Tibial artery (tissue), 4 donors: ENCODE measurements at regions not wholly inside any gene's neighbourhood (a gene's known extent, or its start where the extent isn't known, plus 50 kb on each side); places are given as distances from the start of the nearest gene placed in this dataset.

Experiments
- DNase-seq, 2 donors: peaks; one replicate each; pipeline ENCODE4 v3.0.0-alpha.2; 2019
- H3K27ac ChIP-seq, 2 donors: fragments of 200-600 bp; sonication (generic) in 1 of 2; 1 replicate in 1 of 2; 2 replicates in 1 of 2; pipeline ENCODE4 v1.5.1; 2018 to 2019; ENCODE audit warnings: mild to moderate bottlenecking in 1 of 2
- H3K27me3 ChIP-seq, 2 donors: fragments of 200-600 bp; sonication (generic) in 1 of 2; one replicate each; pipeline versions ENCODE4 v1.5.1 to v1.6.0; 2016 to 2019
- H3K36me3 ChIP-seq, 3 donors: fragments of 200-600 bp; sonication (generic) in 2 of 3; one replicate each; pipeline ENCODE4 v1.5.1; 2016 to 2019; ENCODE audit warnings: mild to moderate bottlenecking in 2 of 3
- H3K4me1 ChIP-seq, 4 donors: fragments of 200-600 bp; sonication (generic) in 2 of 4; 1 replicate in 3 of 4; 2 replicates in 1 of 4; pipeline ENCODE4 v1.5.1; 2016 to 2019
- H3K4me3 ChIP-seq, 2 donors: fragments of 200-600 bp; sonication (generic) in 1 of 2; 1 replicate in 1 of 2; 2 replicates in 1 of 2; pipeline ENCODE4 v1.5.1; 2018 to 2019; ENCODE audit warnings: mild to moderate bottlenecking in 2 of 2
- H3K9me3 ChIP-seq, 3 donors: fragments of 200-600 bp; sonication (generic) in 1 of 3; one replicate each; pipeline ENCODE4 v1.5.1; 2016 to 2019
- intact Hi-C: fragments of 100-400 bp; cut with DNase I; formaldehyde crosslinking; loops from one replicate; pipeline ENCODE4 v1.15.0; 2023; ENCODE audit warnings: low total_unique reads
- TF ChIP-seq, protein P1 (sequence below), 2 experiments: fragments of 200-600 bp in 1 of 2; fragments of 450-650 bp in 1 of 2; IDR thresholded peaks; one replicate each; pipeline ENCODE4 v1.5.1; 2017 to 2019; ENCODE audit warnings: antibody characterized with exemption in 2 of 2, mild to moderate bottlenecking in 1 of 2, moderate library complexity in 1 of 2

DNA sequence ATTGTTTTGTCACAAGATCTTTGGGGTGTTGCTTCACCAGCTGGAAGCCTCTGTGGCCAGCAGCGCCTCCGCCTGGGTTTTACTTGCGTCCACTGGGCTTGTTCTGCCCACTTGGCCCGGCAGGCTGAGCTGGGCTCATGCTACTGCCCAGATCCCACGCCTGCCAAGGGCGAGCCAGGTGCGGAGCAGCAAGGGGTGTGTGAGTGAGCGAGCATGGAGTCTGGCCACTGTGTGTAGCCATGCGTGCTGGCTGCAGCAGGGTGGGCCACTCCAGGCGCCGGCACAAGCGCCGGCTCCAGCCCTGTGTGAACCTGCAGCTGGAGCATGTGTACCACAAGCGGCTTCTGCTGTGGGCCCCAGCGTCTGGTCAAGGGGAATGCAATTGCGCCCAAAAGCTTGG, 416.5 kb upstream of the RGMA start:
- TF ChIP-seq, protein P1, sequence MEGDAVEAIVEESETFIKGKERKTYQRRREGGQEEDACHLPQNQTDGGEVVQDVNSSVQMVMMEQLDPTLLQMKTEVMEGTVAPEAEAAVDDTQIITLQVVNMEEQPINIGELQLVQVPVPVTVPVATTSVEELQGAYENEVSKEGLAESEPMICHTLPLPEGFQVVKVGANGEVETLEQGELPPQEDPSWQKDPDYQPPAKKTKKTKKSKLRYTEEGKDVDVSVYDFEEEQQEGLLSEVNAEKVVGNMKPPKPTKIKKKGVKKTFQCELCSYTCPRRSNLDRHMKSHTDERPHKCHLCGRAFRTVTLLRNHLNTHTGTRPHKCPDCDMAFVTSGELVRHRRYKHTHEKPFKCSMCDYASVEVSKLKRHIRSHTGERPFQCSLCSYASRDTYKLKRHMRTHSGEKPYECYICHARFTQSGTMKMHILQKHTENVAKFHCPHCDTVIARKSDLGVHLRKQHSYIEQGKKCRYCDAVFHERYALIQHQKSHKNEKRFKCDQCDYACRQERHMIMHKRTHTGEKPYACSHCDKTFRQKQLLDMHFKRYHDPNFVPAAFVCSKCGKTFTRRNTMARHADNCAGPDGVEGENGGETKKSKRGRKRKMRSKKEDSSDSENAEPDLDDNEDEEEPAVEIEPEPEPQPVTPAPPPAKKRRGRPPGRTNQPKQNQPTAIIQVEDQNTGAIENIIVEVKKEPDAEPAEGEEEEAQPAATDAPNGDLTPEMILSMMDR (IDR thresholded peaks at IDR 0.05): no peak
- no peaks in the 10 kb centered on the region for H3K36me3 ChIP-seq

DNA sequence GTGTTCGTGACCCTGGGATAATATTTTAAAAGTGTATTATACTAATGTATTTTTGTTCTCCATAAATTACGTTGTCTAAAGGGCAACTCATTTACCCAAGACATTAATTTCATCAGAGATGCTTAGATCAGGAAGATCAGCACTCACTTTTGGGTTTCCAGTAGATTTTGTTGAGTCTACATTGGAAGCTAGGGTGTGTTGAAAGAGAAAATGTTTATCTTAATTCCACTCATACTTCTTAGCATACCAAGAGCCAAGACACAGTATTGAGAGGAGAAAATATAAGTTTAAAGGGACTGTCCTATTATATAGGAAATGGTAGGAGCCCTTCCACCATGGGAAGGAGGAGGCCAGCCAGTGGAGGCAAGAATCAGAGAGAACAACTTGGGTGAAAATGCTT, 412.9 kb upstream of the RGMA start:
- Histone ChIP-seq H3K36me3 (no peaks in the 10 kb centered on the region), H3K27me3 (no peaks in the 10 kb centered on the region), H3K27ac (no peak overlapping the region), H3K9me3 (no peaks in the 10 kb centered on the region), H3K4me1 (no peaks in the 10 kb centered on the region), H3K4me3 (no peak overlapping the region)
- no peak for DNase-seq
- TF ChIP-seq, protein P1 (IDR thresholded peaks at IDR 0.05): no peak
- intact Hi-C loops: no loop called here

More for the DNA sequence above, 416.5 kb upstream of the RGMA start:
- intact Hi-C loops: no loop called here
- DNase-seq: no peak
- Histone ChIP-seq H3K4me1 (no peaks in the 10 kb centered on the region), H3K9me3 (no peaks in the 10 kb centered on the region), H3K27me3 (no peaks in the 10 kb centered on the region), H3K4me3 (no peak overlapping the region), H3K27ac (no peak overlapping the region)

DNA sequence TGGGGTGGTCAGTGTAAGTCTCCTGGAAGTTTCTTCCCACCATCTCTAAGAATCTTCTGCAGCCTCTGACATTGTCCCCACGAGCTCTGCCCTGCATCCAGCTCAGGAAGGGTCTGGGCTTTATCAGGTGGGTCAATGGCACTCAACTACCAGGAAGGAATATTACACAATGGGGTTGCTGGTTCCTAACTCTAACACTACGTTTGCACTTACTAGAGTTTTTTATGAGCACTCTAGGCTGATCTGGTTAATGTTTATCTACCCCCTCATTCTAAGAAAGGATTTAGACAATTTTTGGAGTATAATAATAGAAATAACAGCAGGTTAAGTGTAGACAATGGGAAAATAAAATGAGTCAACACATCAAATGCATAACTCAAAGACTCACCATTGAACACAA, 411.1 kb upstream of the RGMA start:
- H3K4me1 ChIP-seq: peaks cover 0 to 8% (median 0%) of the 10 kb centered on the region in 4 donors
- intact Hi-C loops: no loop called here
- H3K36me3 ChIP-seq: no peaks in the 10 kb centered on the region
- H3K9me3 ChIP-seq: no peaks in the 10 kb centered on the region
- no peak overlapping the region for H3K27ac ChIP-seq
- DNase-seq: no peak
- H3K4me3 ChIP-seq: no peak overlapping the region
- TF ChIP-seq, protein P1 (IDR thresholded peaks at IDR 0.05): no peak
- no peaks in the 10 kb centered on the region for H3K27me3 ChIP-seq

DNA sequence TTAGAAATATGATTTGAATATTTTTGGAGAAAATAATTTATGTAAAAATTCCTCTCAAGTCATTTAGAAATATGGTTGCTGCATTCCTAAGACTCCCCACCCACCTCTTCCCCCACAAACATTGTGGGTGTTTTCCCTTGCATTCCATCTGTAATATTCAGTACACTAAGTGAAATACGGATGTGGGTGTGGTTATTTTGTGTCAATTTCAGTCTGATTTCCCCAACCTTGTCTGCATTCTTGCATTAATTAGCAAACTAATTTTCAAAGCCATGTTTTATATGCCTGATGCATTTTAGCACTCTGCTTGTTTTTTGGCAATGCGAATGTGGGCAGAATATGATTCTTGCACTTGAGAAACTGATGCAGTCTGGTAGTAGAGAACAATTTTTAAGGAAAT, 408.3 kb upstream of the RGMA start:
- TF ChIP-seq, protein P1 (IDR thresholded peaks at IDR 0.05): no peak
- Histone ChIP-seq H3K4me1 (peaks cover 0 to 8% (median 0%) of the 10 kb centered on the region in 4 donors), H3K4me3 (no peak overlapping the region), H3K9me3 (no peaks in the 10 kb centered on the region), H3K36me3 (no peaks in the 10 kb centered on the region), H3K27ac (no peak overlapping the region), H3K27me3 (no peaks in the 10 kb centered on the region)
- intact Hi-C loops: no loop called here
- no peak for DNase-seq

DNA sequence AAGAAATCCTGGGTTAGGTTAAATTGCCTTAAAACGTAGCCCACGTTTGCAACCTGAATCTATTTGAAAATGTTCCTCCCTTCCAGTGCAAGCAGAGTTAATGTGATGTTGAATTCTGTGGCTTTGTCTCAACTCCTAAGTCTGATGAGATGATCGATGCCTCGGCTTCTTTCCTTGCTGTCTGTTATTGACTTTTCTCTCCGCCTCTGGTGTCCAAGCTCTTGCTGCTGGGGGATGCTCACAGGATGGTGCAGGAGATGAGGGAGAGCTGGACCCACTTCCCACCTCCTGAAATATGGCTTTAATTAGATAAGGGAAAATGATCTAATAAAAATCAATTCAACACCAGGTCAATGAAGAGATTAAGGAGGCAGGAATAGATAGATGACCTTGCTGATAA, 407.9 kb upstream of the RGMA start:
- Histone ChIP-seq H3K27ac (no peak overlapping the region), H3K36me3 (no peaks in the 10 kb centered on the region)
- intact Hi-C loops: no loop called here

More for the DNA sequence above, 407.9 kb upstream of the RGMA start:
- H3K9me3 ChIP-seq: no peaks in the 10 kb centered on the region
- H3K27me3 ChIP-seq: no peaks in the 10 kb centered on the region
- no peak overlapping the region for H3K4me3 ChIP-seq
- no peak for DNase-seq
- peaks cover 0 to 8% (median 0%) of the 10 kb centered on the region in 4 donors for H3K4me1 ChIP-seq
- TF ChIP-seq, protein P1 (IDR thresholded peaks at IDR 0.05): no peak
